Stimulated activated CD4-positive, alpha-beta T cell treated with anti-CD3 and anti-CD28 coated beads, Interleukin-15, amount 100 ng/mL, for 48 hours (primary cell): ENCODE measurements at regions not wholly inside any gene's neighbourhood (a gene's known extent, or its start where the extent isn't known, plus 50 kb on each side); places are given as distances from the start of the nearest gene placed in this dataset.

Source experiments
- DNase-seq, 2 donors: peaks; one replicate each; pipeline ENCODE4 v3.0.0-alpha.2; 2020; ENCODE audit warnings: low read depth in 2 of 2

DNA sequence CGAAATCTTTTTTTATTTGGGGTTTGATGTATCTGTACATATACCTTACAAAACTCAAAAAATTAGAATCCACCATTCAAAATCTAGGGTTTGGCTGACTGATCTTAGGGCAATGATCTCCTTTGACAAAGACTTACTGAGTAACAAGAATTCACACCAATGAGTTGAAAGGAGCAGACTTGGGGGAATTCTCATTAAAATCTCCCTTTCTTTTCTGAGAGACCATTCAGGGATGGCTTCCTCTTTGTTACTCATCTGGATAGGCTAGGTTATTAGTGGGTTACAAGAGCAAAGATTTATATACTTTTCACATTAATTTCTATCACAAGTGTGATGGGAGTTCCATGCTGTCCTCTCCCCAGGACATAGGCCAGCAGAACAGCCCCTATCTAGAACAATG is 661.0 kb downstream of the KCTD16 start:
- no peak for DNase-seq

DNA sequence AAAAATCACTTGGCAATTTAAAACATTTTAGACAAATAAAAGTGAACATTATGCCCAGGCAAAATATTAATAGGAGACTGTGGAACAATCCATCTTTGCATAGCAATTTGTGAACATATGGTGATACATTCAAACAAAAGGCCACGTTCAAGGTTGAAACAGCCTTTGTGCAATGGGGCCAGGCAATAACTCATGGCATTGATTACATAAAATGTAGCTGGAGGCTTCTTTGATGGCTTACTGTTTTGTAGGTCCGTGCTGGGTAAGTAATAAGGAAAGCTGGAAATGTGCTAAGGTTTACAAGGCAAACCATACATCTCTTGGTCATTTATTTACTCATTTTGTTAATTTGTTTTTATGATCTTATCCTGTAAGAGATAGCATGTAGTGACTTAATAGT is 651.8 kb downstream of the KCTD16 start:
- no peak for DNase-seq

DNA sequence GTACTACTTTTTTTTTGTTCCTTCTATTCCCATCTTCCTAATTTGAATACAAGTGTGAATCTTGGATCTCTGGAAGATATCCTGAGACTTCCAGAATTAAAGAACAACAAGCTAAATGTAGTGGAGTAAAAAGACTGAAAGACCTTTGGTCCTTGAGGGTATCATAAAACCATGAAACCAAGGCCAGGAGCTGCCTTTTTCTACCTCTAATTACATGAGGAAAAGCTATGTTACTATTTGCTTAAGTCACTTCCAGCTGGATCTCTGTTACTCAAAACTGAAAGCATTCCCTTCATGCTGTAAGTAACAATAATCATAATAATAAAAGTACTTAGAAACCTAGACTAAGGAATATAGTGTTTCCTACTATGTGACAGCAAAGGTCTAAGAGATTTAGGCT is 649.6 kb downstream of the KCTD16 start:
- DNase-seq, result no peak

DNA sequence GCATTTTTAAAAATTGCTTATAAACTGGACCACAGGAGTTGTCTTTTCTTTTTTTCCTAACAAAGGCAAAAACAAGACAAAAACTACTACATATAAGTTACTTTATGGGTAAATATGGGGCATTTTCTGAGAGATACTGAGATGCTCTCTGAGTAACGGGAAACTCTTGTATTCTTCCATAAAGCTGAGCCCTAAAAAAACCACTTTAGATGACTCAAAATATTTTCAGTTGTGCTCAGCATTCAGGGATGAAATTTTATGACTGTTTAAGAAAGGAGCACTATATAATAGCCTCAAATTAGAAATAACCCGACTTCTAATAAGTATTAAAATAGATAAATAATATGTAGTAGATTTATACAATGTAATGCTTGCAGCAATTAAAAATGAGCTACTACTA is 644.5 kb downstream of the KCTD16 start:
- DNase-seq, result no peak

DNA sequence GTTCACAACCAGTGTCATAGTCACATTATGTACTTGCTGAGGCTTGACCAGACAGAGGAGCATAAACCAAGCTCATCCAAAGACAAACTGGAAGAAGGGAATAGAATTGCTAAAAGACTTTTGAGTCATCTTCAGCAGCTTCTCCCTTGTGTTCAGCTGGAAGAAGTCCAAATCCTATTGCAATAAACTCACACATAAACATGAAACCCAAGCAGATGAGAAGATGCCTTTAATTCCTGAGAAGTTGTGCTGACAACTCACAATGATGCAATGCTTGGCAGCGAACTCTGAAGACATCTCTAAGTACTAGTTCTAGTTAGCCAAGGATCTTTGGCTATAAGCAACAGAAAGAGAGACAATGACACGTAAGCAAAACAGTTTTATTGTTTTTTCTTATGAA is 642.1 kb downstream of the KCTD16 start:
- DNase-seq, result no peak

DNA sequence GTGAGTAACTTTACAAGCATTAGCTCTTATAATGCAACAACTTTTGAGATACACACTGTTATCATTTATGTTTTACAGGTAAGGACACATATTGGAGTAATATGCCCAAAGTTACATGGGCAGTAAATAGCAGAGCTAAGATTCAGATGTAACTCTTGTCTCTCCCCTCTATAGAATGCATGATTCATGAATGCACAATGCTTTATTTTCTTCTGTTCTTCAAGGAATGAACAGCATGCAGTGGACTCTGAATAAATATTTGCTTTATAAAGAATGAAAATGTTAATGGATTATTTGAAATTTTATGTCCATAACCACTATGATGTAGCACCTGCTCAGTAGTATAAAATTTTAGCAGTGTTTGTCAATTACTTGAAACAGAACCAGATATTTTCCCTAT is 629.5 kb downstream of the KCTD16 start:
- DNase-seq, result no peak

DNA sequence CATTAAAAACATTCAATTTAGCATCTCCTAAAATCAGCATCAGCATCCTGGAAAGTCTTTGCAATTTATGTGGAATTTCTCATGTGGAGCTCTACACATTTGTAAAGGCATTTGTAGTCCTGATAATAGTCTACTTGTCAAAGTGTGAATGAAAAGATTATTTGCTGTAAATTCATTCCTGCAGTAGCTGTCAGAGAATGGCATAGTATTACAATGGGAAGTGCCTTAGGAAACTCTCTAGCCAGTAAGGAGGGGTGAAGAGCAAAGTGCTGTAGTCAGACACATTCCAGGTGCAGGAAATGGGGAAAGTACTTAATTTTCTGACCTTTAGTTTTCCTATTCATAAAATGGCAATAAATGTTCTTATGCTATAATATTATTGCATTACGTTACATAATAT is 627.9 kb downstream of the KCTD16 start:
- DNase-seq, result no peak

DNA sequence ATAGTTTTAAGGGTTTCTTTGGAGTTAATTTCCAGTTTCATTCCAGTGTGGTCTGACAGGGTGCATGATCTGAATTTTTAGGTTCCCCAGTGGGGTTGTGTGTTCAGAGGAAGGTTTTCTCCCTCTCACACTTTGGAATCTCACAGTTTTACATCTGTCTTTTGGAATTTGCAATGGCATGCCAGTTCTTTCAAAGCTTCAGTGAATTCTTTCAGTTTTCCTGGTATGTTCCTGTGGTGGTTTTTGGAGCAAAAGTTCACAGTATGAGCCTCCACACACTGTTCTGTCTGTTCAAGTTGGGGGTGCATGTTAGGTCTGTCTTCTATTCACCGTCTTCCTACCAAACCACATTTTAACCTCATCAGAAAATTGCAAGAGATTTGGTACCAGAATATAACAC is 624.2 kb downstream of the KCTD16 start:
- no peak for DNase-seq

DNA sequence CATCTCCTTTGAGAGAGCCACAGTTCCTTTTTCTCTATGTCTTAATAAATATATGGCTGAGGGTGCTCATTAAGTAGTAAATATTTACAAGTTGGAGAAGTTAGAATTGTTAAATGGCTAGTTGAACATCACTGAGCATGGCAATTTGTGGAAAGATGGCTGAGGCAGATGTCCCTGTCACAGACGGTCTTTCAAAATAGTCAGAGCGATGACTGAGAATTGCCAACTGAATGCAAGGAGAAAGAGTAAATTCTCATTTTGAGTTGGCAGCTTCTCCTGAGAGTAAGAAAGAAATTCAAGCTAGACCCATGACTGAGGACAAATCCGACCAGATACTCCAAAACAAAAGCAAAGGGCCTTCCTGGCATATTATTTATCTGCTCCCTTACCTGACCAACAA is 617.9 kb downstream of the KCTD16 start:
- DNase-seq, result no peak

DNA sequence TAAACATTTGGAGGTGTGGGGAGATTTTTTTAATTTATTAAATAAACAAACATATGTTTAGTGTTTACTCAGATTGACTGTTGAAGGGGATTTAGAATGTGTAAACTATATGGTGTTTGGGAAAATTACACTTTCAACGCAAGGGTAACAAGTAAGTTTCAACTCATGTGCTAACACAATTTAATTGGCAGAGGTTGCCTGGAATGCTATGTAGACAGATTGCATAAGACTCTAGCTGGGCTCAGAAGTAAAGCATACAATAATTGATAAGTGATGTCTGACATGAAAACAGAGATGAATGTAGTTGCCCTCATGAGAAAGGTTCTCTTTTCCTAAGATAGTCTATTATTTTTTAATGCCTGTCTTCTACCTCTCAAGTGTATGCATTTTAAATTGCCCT is 617.4 kb downstream of the KCTD16 start:
- no peak for DNase-seq

DNA sequence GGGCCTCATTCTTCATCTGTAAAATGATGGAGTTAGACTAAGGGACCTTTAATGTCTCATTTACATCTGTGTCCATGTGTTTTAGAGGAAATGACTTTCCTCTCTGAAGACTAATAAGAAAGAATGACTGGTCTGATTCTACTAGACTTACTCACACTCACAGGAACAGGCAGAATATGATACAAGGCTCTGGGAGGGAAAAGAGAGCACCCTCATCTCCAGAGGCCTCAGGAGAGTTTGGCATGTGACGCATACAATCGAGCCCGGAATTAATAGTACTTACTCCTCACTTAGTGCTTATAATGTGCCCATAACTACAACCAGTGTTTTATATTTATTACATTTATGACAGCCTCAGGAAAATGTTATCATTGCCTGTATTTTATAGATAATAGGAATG is 608.7 kb downstream of the KCTD16 start:
- DNase-seq, result no peak

DNA sequence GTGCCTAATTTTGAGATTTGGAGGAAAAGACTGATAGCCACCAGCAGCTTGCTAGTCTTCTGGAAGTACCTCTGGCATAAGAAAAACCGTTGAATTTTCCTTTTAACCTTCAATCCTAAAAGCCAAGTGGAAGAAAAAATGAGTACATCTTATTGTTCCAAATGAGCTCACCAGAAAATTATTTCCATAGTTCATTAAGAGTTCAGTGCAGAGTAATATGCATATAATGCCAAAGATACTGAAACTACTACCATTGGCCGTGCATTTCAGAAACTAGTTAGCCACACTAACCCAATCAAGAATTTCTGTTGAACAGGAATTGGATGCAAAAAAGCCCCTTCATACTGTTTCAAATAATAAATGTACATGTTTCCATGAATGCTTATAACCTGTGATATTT is 607.9 kb downstream of the KCTD16 start:
- DNase-seq, result no peak

DNA sequence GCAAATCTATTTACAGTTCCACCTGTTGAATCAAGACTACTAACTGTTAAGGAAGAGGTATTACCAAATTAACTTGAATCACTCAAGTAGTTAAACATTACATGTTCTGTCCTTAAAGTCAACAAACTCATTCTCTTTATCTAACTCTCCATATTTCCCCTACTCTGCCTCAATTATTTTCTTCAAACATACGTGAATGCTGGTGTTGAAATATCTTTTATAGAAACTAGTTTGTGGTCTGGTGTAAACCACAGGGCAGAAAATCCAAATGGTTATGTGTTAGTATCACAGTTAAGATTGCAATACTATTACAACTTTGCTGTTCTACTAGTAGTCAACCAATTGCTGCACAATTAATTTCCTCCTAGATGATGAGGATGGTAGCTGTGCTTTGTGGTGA is 603.5 kb downstream of the KCTD16 start:
- DNase-seq, result no peak

DNA sequence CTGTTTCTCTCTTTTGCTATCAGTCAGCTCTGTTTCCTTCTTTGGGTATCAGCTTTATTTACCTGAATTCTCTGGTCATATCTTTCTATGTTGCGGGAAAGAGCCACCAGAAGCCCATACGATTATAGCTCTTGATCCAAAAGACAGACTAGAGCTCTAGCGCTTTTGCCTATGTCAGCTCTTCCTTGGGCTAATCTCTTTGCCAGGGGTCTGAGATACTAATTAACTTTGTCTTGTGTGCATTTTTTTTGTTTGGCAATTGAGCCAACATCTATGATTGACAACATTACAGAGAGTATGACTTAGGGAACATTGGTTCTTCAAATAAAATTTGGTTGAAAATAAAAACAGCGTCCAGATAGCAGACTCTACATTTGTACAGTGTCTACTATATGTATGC is 603.0 kb downstream of the KCTD16 start:
- no peak for DNase-seq

DNA sequence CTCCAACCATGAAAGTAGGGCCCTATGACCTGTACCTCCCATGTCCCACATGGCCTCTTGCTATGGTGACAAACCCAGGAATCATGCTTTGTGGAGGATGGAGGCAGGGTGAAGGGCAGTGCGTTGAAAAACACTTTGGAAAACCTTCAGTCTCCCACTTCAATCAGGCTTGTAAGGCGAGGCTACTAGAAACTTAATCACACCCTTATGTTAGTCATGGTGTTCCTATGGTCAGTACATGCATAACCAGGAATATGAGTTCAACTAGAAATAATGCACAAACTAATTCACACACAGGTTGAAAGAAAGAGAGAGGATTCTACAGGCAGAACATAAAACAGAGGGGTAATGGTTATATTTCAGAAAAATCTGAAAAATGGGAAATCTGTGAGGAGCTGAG is 601.1 kb downstream of the KCTD16 start:
- no peak for DNase-seq

DNA sequence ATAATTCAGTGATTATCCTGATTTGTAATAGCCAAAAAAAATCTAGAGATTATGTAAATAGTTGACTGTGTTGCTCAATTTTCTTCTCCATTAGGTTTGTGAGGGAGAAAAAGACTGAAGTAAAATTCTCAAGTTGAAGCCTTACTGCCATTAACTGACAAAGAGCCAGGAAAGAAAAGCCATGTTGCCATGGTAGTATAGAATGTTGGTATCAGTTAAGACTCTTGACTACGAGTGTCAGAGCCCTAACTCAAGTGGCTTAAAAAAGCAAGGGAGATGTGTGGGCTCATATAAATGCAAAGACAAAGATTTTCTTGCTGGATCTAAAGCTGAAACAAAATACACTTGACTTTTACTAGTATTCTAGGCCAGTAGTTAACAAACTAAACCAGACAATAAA is 571.7 kb downstream of the KCTD16 start:
- no peak for DNase-seq

DNA sequence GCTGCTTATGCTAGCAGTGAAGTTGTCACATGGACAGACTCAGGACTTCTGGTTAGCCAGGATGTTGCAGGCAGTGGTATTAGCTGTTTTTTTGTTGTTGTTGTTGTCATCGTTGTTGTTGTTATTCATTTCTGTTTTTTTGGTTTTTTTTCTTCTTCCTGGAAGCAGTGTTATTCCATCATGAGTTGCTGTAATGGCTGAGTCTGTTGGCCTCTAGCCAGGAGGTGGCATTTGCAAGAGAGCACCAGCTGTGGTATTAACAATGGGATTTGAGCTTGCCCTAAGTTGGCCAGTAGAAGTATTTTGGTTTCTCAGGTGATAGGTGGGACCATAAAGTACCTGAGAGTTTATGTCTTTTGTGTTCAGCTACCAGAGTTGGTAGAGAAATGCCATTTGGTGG is 561.1 kb downstream of the KCTD16 start:
- DNase-seq, result no peak

DNA sequence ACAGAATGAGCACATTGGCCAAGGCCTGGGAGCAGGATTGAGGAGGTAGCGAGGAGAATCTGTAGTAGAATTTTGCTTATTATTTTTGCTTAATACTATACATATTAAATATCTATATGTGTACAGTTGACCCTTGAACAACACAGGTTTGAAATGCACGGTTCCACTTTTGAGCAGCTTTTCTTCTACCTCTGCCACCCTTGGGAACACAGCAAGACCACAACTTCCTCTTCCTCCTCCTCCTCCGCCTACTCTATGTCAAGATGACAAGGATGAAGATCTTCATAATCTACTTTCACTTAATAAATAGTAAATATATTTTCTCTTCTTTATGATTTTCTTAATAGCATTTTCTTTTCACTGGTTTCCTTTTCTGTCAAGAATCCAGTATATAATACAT is 541.4 kb downstream of the KCTD16 start:
- no peak for DNase-seq

DNA sequence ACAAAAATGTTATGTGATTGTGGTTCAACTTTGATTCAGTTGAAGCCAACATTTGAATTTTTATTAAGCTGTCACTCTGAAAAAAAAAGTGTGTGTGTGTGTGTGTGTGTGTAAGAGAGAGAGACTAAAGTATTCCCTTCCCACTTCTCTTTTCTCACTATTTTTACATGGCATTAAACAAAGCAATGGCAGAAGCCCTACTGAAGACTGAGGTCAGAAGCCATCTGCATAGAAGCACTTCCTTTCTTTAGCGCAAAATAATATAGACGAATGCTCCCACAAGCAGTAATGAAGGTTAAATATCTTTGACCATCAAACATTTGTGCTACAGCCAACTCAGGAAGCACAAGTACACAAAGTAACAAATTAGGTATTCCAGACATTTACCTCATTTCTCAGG is 540.5 kb downstream of the KCTD16 start:
- no peak for DNase-seq

DNA sequence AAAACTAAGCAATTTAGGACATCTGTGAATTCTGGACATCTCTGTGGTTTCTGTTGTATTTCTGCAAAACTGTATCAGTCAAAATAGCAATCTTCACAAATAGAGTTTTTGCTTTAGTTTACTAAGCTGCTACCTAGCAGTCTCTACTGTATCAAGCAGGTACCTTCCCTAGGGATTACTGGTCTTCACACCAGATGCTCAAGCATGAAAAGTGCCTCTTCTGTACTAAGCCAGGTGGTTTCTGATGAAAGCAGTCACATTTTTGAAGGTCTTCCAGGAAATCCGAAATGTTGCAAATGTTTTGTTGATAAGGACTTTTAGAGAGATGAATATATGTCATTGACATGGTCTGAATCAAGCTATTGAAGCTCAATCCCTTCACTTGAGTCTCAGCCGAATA is 540.0 kb downstream of the KCTD16 start:
- no peak for DNase-seq

DNA sequence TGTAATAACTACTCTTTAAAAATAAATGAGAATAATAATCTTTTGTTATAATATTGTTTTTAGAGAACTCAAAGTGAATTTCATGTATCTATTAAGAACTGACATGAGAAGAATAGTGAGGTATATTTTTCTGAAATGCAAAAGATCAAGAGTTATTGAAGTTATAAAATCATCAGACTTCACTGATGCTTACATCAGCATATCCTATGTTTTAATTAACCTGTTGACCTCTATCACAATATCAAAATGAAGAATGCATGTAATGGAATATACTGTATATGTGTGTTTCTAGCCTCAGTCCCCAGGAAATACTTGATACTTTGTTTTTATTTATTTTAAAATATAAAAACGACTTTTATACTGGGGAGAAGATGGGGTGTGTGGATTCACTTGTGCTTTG is 533.1 kb downstream of the KCTD16 start:
- DNase-seq, result no peak

DNA sequence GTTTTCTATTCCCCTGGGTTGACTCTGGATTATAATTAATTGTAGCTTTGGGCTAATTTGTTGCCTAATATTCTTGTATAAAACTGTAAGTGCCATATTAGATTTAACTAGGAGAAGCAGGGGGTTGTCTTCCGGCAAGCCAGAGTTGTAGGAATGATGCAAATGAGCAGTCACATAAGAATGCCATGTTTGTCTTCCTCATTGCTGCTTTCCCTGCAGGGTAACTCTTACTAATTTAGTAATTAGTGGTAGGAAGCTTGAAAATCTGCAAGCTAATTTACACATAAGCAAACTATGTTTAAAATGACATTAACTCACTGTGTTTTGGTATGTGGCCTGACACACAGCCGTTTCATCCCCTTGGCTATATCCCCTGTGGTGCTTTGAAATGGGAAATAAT is 527.8 kb downstream of the KCTD16 start:
- no peak for DNase-seq

DNA sequence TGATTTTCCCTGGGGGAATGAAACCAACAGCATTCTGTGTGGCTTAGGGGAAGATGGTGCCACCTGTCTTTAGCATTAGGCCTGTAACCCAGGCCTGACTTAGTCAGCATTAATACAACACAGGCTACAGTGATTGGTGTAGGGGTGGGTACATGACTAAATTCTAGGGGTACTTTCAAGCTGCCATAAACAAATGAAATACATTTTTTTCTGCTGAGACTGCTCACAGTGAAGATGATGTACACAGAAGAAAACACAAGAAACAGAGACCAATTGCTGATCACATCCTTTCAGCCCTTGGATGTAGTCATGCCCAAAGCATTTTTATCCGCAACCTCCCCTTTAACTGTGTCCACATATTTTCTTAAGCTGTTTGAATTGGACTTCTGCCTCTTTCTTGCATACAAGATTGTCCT is 527.2 kb downstream of the KCTD16 start:
- DNase-seq, result no peak

DNA sequence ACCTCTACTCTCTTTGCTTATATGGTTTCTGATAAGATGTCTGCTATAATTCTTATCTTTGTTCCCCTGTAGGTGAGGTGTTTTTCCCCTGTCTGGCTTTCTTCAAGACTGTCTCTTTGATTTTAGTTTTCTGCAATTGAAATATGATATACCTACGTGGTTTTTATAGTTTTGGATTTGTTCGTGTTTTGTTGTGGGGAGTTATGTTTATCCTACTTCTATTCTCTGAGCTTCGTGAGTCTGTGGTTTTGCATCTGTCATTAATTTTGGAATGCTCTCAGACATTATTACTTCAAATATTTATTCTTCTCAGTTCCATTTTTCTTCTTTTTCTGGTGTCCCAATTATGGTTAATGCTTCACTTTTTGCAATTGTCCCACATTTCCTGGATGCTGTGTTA is 521.3 kb downstream of the KCTD16 start:
- DNase-seq, result no peak

DNA sequence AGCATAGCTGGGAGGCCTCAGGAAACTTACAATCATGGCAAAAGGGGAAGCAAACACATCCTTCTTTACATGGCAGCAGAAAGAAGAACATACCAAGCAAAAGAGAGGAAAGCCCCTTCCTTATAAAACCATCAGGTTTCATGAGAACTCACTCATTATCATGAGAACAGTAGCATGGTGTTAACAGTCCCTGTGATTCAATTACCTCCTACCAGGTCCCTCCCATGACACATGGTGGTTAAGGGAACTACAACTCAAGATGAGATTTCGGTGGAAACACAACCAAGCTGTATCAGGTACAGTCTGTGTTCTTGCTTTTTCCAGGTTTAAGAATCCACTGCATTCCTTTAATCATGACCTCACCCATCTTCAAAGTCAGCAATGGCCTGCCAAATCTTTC is 514.2 kb downstream of the KCTD16 start:
- DNase-seq, result no peak
